B cell (primary cell): ENCODE measurements at regions not wholly inside any gene's neighbourhood (a gene's known extent, or its start where the extent isn't known, plus 50 kb on each side); places are given as distances from the start of the nearest gene placed in this dataset.

Experiments used
- EZH2 ChIP-seq: IDR thresholded peaks from 2 replicates; pipeline ENCODE4 v1.6.1; 2012; ENCODE audit warnings: borderline replicate concordance, low read depth, mild to moderate bottlenecking, moderate library complexity, low read length; ENCODE audit not compliant: insufficient read depth, poor library complexity, severe bottlenecking
- TF ChIP-seq, protein P1 (sequence below): fragments of 200-600 bp; IDR thresholded peaks from one replicate; pipeline ENCODE4 v1.8.0; 2022; ENCODE audit warnings: antibody characterized with exemption, mild to moderate bottlenecking

DNA sequence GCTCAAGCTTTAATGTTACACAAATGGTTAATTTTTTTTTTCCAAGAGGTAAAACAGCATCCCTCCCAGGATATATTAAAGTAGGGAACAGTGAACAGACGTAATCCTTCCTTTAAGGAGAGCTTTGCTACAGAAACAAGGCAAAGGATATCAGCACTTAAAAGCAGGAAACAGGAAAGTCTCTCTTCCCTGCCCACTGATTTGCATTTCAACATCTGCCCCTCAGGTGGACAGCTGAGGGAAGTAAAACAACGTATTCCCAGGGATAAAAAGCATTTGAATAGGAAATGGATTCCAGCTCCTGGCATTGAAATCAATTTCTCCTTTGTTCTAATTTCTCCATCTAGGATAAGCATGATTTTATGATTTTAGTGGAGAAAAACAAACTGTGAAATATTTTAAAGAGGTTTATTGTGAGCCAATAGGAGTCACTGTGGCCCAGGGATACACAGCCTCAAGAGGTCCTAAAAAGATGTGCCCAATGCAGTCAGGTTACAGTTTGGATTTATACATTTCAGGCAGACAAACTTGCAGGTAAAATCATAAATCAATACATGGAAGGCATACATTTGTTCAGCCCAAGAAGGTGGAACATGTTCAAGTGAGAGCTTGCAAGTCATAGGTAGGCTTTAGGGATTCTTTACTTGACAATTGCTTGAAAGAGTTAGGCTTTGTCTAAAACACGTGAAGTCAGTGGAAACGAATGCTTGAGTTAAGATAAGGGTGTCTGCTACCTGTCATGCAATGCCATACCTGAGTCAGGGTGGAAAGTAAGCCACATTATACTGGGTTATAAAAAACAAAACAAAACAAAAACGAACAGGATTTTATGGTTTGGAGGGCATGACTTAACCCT is 286.2 kb upstream of the VWC2 start:
- TF ChIP-seq, protein P1, sequence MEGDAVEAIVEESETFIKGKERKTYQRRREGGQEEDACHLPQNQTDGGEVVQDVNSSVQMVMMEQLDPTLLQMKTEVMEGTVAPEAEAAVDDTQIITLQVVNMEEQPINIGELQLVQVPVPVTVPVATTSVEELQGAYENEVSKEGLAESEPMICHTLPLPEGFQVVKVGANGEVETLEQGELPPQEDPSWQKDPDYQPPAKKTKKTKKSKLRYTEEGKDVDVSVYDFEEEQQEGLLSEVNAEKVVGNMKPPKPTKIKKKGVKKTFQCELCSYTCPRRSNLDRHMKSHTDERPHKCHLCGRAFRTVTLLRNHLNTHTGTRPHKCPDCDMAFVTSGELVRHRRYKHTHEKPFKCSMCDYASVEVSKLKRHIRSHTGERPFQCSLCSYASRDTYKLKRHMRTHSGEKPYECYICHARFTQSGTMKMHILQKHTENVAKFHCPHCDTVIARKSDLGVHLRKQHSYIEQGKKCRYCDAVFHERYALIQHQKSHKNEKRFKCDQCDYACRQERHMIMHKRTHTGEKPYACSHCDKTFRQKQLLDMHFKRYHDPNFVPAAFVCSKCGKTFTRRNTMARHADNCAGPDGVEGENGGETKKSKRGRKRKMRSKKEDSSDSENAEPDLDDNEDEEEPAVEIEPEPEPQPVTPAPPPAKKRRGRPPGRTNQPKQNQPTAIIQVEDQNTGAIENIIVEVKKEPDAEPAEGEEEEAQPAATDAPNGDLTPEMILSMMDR, result no peak
- no peak for TF ChIP-seq EZH2
